Upper lobe of left lung (tissue), 6 donors: ENCODE measurements at regions not wholly inside any gene's neighbourhood (a gene's known extent, or its start where the extent isn't known, plus 50 kb on each side); places are given as distances from the start of the nearest gene placed in this dataset.

Source experiments
- ATAC-seq, 2 donors: fragments of 200-7000 bp; cut with Tn5 transposase; one replicate each; pipeline ENCODE4 v1.9.1; 2022; ENCODE audit warnings: mild to moderate bottlenecking in 2 of 2, moderate library complexity in 2 of 2; ENCODE audit not compliant: low FRiP score in 2 of 2
- DNase-seq, 2 donors: peaks; one replicate each; pipeline ENCODE4 v3.0.0-alpha.2; 2019 to 2020
- H3K27ac ChIP-seq, 4 donors: fragments of 200-600 bp; sonication (generic); one replicate each; pipeline ENCODE4 v1.5.1; 2016 to 2019
- H3K27me3 ChIP-seq, 4 donors: fragments of 200-600 bp; sonication (generic); one replicate each; pipeline ENCODE4 v1.5.1; 2017 to 2019
- H3K36me3 ChIP-seq, 4 donors: fragments of 200-600 bp; sonication (generic); one replicate each; pipeline ENCODE4 v1.5.1; 2016 to 2019
- H3K4me1 ChIP-seq, 4 donors: fragments of 200-600 bp; sonication (generic); one replicate each; pipeline ENCODE4 v1.5.1; 2018 to 2019
- H3K4me3 ChIP-seq, 4 donors: fragments of 200-600 bp; sonication (generic); one replicate each; pipeline ENCODE4 v1.5.1; 2017 to 2019; ENCODE audit warnings: mild to moderate bottlenecking in 2 of 4, moderate library complexity in 1 of 4
- H3K9me3 ChIP-seq, 4 donors: fragments of 200-600 bp; sonication (generic); one replicate each; pipeline ENCODE4 v1.5.1; 2018 to 2019
- EP300 ChIP-seq, 4 donors: sonication (generic); formaldehyde crosslinking; IDR thresholded peaks; one replicate each; pipeline ENCODE4 v1.5.1; 2017; ENCODE audit warnings: antibody characterized with exemption in 4 of 4, control low read depth in 2 of 4
- POLR2A ChIP-seq, 4 donors: fragments of 450-650 bp; IDR thresholded peaks; one replicate each; pipeline ENCODE4 v1.5.1; 2016 to 2017; ENCODE audit warnings: antibody characterized with exemption in 4 of 4, mild to moderate bottlenecking in 2 of 4
- POLR2AphosphoS5 ChIP-seq, 2 donors: sonication (generic); formaldehyde crosslinking; IDR thresholded peaks; one replicate each; pipeline ENCODE4 v1.5.1; 2017; ENCODE audit warnings: antibody characterized with exemption in 2 of 2
- WGBS, 2 donors: methylation state at CpG; one replicate each; pipeline ENCODE4 v1.1.5; 2017 to 2018; 5-methylcytosine and 5-hydroxymethylcytosine counted together
- TF ChIP-seq, protein P1 (sequence below), 6 experiments: fragments of 450-650 bp in 4 of 6; fragments of 200-600 bp in 2 of 6; sonication (generic) in 2 of 6; IDR thresholded peaks; one replicate each; pipeline ENCODE4 v1.5.1; 2016 to 2019; ENCODE audit warnings: antibody characterized with exemption in 6 of 6
- donor health status: DM: no; HTN: no; CAD: no; lungs with moderate emphysema.
- donor health status: DM: no; HTN: yes; CAD: no; lungs with severe emphysema.

DNA sequence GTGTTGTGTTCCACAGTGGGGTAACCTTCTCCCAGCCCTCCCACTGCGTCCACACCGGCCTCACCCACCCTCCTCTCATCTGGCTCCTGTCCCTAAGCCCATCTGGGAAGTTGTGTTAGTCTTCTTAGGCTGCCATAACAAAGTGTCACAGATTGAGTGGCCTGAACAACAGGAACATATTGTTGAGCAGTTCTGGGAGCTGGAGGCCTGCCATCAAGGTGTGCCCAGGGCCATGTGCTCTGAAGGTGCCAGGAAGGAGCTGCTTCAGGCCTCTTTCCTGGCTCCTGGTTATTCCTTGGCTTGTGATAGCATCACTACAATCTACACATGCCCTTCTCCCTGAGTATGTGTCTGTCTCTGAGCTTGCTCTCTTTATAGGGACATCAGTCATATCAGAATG is 327.6 kb upstream of the COBL start:
- DNase-seq, result no peak
- TF ChIP-seq EP300 (IDR thresholded peaks at IDR 0.05) (no peak), POLR2AphosphoS5 (IDR thresholded peaks at IDR 0.05) (no peak), POLR2A (IDR thresholded peaks at IDR 0.05) (no peak)
- TF ChIP-seq, protein P1, sequence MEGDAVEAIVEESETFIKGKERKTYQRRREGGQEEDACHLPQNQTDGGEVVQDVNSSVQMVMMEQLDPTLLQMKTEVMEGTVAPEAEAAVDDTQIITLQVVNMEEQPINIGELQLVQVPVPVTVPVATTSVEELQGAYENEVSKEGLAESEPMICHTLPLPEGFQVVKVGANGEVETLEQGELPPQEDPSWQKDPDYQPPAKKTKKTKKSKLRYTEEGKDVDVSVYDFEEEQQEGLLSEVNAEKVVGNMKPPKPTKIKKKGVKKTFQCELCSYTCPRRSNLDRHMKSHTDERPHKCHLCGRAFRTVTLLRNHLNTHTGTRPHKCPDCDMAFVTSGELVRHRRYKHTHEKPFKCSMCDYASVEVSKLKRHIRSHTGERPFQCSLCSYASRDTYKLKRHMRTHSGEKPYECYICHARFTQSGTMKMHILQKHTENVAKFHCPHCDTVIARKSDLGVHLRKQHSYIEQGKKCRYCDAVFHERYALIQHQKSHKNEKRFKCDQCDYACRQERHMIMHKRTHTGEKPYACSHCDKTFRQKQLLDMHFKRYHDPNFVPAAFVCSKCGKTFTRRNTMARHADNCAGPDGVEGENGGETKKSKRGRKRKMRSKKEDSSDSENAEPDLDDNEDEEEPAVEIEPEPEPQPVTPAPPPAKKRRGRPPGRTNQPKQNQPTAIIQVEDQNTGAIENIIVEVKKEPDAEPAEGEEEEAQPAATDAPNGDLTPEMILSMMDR (IDR thresholded peaks at IDR 0.05), result no peak
- H3K4me3 ChIP-seq, result no peak overlapping the region
- no peaks in the 10 kb centered on the region for H3K9me3 ChIP-seq
- H3K4me1 ChIP-seq, result no peaks in the 10 kb centered on the region
- no peaks in the 10 kb centered on the region for H3K36me3 ChIP-seq
- 95 to 100% methylated on average over 1 to 2 of the region's 2 CpGs for WGBS, 2 donors
- ATAC-seq, result no peak
- H3K27ac ChIP-seq, result no peak overlapping the region
- no peaks in the 10 kb centered on the region for H3K27me3 ChIP-seq

DNA sequence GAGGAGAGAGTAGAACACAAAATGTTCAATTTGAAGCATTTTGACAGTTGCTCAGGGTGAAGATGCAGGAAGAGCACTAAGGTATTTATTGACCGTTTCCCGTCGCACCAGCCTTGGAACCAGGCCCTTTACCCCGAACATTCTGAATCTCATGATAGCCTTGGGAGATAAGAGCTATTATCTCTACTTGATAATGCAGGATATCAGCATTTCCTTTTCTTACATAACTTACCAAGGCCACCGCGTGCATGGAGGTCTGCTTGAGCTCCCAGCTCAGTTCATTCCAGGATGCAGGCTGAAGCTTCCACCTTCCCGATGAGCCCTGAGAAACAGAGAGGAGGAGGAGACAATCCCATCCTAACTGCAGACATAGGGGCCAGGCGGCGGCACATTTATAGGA is 324.2 kb upstream of the COBL start:
- Histone ChIP-seq H3K9me3 (no peaks in the 10 kb centered on the region), H3K27ac (no peak overlapping the region), H3K4me1 (no peaks in the 10 kb centered on the region), H3K27me3 (no peaks in the 10 kb centered on the region), H3K4me3 (no peak overlapping the region), H3K36me3 (no peaks in the 10 kb centered on the region)
- 49 to 55% methylated on average over 9 of the region's 9 CpGs for WGBS, 2 donors
- no peak for DNase-seq
- no peak for ATAC-seq
- TF ChIP-seq POLR2AphosphoS5 (IDR thresholded peaks at IDR 0.05) (no peak), EP300 (IDR thresholded peaks at IDR 0.05) (no peak), POLR2A (IDR thresholded peaks at IDR 0.05) (no peak)
- TF ChIP-seq, protein P1 (IDR thresholded peaks at IDR 0.05), result no peak

DNA sequence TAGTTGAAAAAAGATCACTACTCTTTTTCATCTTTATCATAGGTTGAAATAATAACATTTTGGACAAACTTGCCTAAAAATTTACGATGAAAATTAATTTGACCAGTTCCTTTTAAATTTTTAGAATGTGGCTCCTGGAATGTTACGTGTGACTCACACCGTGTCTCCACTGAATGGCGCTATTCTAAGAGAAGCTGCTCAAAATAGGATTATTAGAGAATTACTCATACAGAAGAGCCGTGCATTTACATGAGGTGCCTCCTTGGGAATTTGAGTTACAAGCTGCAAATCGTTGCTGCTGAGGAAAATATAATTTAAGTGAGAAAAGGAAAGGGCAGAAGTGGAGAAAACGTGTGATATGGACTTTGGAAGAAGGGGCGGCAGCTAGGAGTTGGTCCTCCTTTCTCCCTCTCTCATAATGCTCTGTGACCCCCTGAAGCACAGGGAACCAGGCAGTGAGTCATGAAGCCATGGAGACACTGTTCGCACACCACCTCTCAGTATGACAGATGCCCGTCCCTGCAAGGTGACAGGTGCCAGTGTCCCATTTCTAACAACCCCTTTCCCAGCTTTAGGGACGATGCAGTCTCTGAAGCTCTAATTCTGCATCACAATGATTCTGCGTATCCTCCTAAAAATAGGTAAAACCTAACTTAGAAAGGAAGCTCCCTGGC is 323.2 kb upstream of the COBL start:
- ATAC-seq (no peak), DNase-seq (no peak)
- Histone ChIP-seq H3K36me3 (no peaks in the 10 kb centered on the region), H3K4me3 (no peak overlapping the region), H3K4me1 (no peaks in the 10 kb centered on the region), H3K9me3 (no peaks in the 10 kb centered on the region), H3K27me3 (no peaks in the 10 kb centered on the region), H3K27ac (no peak overlapping the region)
- 80 to 84% methylated on average over 12 of the region's 12 CpGs for WGBS, 2 donors
- TF ChIP-seq EP300 (IDR thresholded peaks at IDR 0.05), result no peak
- no peak for TF ChIP-seq POLR2AphosphoS5 (IDR thresholded peaks at IDR 0.05)
- TF ChIP-seq, protein P1 (IDR thresholded peaks at IDR 0.05), result no peak
- no peak for TF ChIP-seq POLR2A (IDR thresholded peaks at IDR 0.05)

DNA sequence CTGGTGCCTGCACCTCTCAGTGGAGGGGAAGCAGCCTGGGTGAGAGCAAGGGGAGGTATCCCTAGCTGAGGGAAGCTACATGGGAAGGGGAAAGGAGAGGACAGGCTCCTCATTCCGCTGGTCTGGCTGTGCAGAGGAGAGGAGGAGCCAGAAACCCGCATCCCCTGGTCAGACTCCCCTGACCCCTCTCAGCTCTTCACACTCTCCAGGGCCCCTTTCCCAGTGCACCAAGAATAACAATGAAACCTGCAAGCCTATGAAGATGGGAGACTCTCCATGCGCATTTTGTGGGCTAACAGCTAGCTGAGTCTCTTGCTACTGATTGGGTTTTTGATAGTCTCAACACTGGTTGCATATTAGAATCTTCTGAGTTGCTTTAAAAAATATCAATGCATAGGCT is 319.9 kb upstream of the COBL start:
- 82 to 93% methylated on average over 3 of the region's 3 CpGs for WGBS, 2 donors
- H3K4me1 ChIP-seq, result no peaks in the 10 kb centered on the region
- H3K36me3 ChIP-seq, result no peaks in the 10 kb centered on the region
- no peaks in the 10 kb centered on the region for H3K27me3 ChIP-seq
- H3K27ac ChIP-seq, result no peak overlapping the region
- ATAC-seq, result no peak
- no peak for TF ChIP-seq POLR2AphosphoS5 (IDR thresholded peaks at IDR 0.05)
- TF ChIP-seq POLR2A (IDR thresholded peaks at IDR 0.05), result no peak
- TF ChIP-seq, protein P1 (IDR thresholded peaks at IDR 0.05), result no peak
- TF ChIP-seq EP300 (IDR thresholded peaks at IDR 0.05), result no peak
- DNase-seq, result no peak
- no peaks in the 10 kb centered on the region for H3K9me3 ChIP-seq
- no peak overlapping the region for H3K4me3 ChIP-seq

DNA sequence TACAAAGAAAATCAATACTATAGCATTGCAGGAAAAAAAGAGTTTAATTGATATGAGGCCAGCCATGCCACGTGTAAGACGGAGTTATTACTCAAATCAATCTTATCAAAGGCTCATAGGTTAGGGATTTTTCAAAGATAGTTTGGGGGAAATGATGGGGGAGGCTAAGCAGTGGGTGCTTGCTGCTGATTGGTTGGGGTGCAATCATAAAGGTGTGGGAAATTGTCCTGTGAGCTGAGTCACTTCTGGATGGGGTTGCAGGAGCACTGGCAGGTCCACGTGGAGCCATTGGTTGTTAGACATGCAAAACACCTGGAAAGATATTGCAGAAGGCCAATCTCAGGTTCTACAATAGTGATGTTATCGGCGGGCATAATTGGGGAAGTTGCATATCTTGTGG is 319.2 kb upstream of the COBL start:
- Histone ChIP-seq H3K27me3 (no peaks in the 10 kb centered on the region), H3K4me1 (no peaks in the 10 kb centered on the region), H3K36me3 (no peaks in the 10 kb centered on the region), H3K4me3 (no peak overlapping the region), H3K9me3 (no peaks in the 10 kb centered on the region), H3K27ac (no peak overlapping the region)
- no peak for DNase-seq
- WGBS, 2 donors, result 71 to 72% methylated on average over 5 of the region's 5 CpGs
- TF ChIP-seq POLR2AphosphoS5 (IDR thresholded peaks at IDR 0.05), result no peak
- TF ChIP-seq, protein P1 (IDR thresholded peaks at IDR 0.05), result no peak
- no peak for TF ChIP-seq POLR2A (IDR thresholded peaks at IDR 0.05)
- no peak for TF ChIP-seq EP300 (IDR thresholded peaks at IDR 0.05)
- ATAC-seq, result no peak
